Putamen (tissue), 1 donor: ENCODE measurements at regions not wholly inside any gene's neighbourhood (a gene's known extent, or its start where the extent isn't known, plus 50 kb on each side); places are given as distances from the start of the nearest gene placed in this dataset.
"Not testable (repeated sequence)": the region's sequence is repeated elsewhere in the genome, so short reads cannot be mapped to it uniquely, and the experiment has no call there.

ENCODE experiments used
- DNase-seq: peaks from one replicate; pipeline ENCODE4 v3.0.0-alpha.2; 2016; ENCODE audit warnings: low spot score

GRCh38 chr3:106075731-106076130 is 206.9 kb upstream of the CBLB start:
- not testable (repeated sequence) for DNase-seq

GRCh38 chr3:106078635-106079034 is 209.8 kb upstream of the CBLB start:
- no peak for DNase-seq

- no peak for DNase-seq
Observed at GRCh38 chr3:106082616-106083015, 213.8 kb upstream of the CBLB start.

- DNase-seq: no peak
Observed at GRCh38 chr3:106083207-106083606, 214.4 kb upstream of the CBLB start.

- DNase-seq: no peak
Observed at GRCh38 chr3:106083854-106084253, 215.0 kb upstream of the CBLB start.

GRCh38 chr3:106086038-106086437 is 217.2 kb upstream of the CBLB start:
- no peak for DNase-seq

- DNase-seq: no peak
Observed at GRCh38 chr3:106086636-106087035, 217.8 kb upstream of the CBLB start.

GRCh38 chr3:106088304-106088703 is 219.5 kb upstream of the CBLB start:
- DNase-seq: no peak

- DNase-seq: no peak
Observed at GRCh38 chr3:106088899-106089298, 220.1 kb upstream of the CBLB start.

GRCh38 chr3:106089806-106090205 is 221.0 kb upstream of the CBLB start:
- no peak for DNase-seq

GRCh38 chr3:106092792-106093191 is 224.0 kb upstream of the CBLB start:
- DNase-seq: no peak

GRCh38 chr3:106093616-106094015 is 224.8 kb upstream of the CBLB start:
- no peak for DNase-seq

- DNase-seq: no peak
Observed at GRCh38 chr3:106097817-106098435, 229.1 kb upstream of the CBLB start.

- no peak for DNase-seq
Observed at GRCh38 chr3:106103383-106103782, 234.6 kb upstream of the CBLB start.

- DNase-seq: no peak
Observed at GRCh38 chr3:106104078-106104477, 235.3 kb upstream of the CBLB start.

- no peak for DNase-seq
Observed at GRCh38 chr3:106108925-106109324, 240.1 kb upstream of the CBLB start.

GRCh38 chr3:106112561-106112960 is 243.7 kb upstream of the CBLB start:
- not testable (repeated sequence) for DNase-seq

- DNase-seq: no peak
Observed at GRCh38 chr3:106113747-106114146, 244.9 kb upstream of the CBLB start.

GRCh38 chr3:106114220-106114619 is 245.4 kb upstream of the CBLB start:
- DNase-seq: no peak

- no peak for DNase-seq
Observed at GRCh38 chr3:106114848-106115247, 246.0 kb upstream of the CBLB start.

- no peak for DNase-seq
Observed at GRCh38 chr3:106115557-106115956, 246.7 kb upstream of the CBLB start.

- no peak for DNase-seq
Observed at GRCh38 chr3:106116733-106117489, 248.1 kb upstream of the CBLB start.

- DNase-seq: no peak
Observed at GRCh38 chr3:106117490-106117858, 248.7 kb upstream of the CBLB start.

GRCh38 chr3:106119614-106120082 is 250.8 kb upstream of the CBLB start:
- no peak for DNase-seq
